Psoas muscle (tissue), 7 donors: ENCODE measurements at regions not wholly inside any gene's neighbourhood (a gene's known extent, or its start where the extent isn't known, plus 50 kb on each side); places are given as distances from the start of the nearest gene placed in this dataset.

Experiments used
- ATAC-seq, 4 donors: fragments of 200-7000 bp; cut with Tn5 transposase; one replicate each; pipeline ENCODE4 v1.9.1; 2020; ENCODE audit warnings: moderate library complexity in 3 of 4, mild to moderate bottlenecking in 2 of 4
- DNase-seq, 2 donors: peaks; one replicate each; pipeline ENCODE4 v3.0.0-alpha.2; 2020
- H3K27ac ChIP-seq: fragments of 200-600 bp; one replicate; pipeline ENCODE4 v1.8.0; 2022
- H3K27me3 ChIP-seq, 3 donors: fragments of 200-600 bp in 1 of 3; one replicate each; pipeline versions ENCODE4 v1.6.1 to v1.8.0; 2013 to 2022; ENCODE audit warnings: low read length in 2 of 3, mild to moderate bottlenecking in 2 of 3, moderate library complexity in 1 of 3; ENCODE audit not compliant: insufficient read depth in 3 of 3
- H3K36me3 ChIP-seq, 2 donors: fragments of 200-600 bp in 1 of 2; one replicate each; pipeline versions ENCODE4 v1.6.1 to v1.8.0; 2013 to 2022; ENCODE audit warnings: low read depth in 1 of 2, mild to moderate bottlenecking in 1 of 2, moderate library complexity in 1 of 2; ENCODE audit not compliant: insufficient read depth in 1 of 2
- H3K4me1 ChIP-seq: fragments of 200-600 bp; one replicate; pipeline ENCODE4 v1.8.0; 2022
- H3K4me3 ChIP-seq: fragments of 200-600 bp; one replicate; pipeline ENCODE4 v1.8.0; 2022; ENCODE audit warnings: mild to moderate bottlenecking
- H3K9me3 ChIP-seq: fragments of 200-600 bp; one replicate; pipeline ENCODE4 v1.8.0; 2022
- WGBS, 3 donors: extraction: QIAGEN DNeasy Blood & Tissue Kit; methylation state at CpG; one replicate each; pipeline versions ENCODE4 v1.1.6 to v1.1.7; 2013; 5-methylcytosine and 5-hydroxymethylcytosine counted together
- intact Hi-C, 2 donors: fragments of 100-400 bp; cut with DNase I; formaldehyde crosslinking; loops; one replicate each; pipeline versions ENCODE4 v1.11.0 to v1.14.2; 2022
- TF ChIP-seq, protein P1 (sequence below): fragments of 200-600 bp; IDR thresholded peaks from one replicate; pipeline ENCODE4 v1.8.0; 2022; ENCODE audit warnings: antibody characterized with exemption
- donor health status: healthy with polysubstance abuse.
- donor health status: DM: no; HTN: no; CAD: no; lungs with moderate emphysema.
- donor health status: Bipolar disorder and iron deficiency.
- donor health status: healthy.
- donor health status: DM: yes; HTN: yes; CAD: no.
- donor health status: DM: no; HTN: no; CAD: no.
- donor health status: DM: yes; HTN: yes; CAD: no.

- intact Hi-C loops, result no loop called here
- DNase-seq (no peak), ATAC-seq (no peak)
- WGBS, 3 donors, result 52 to 63% (median 56%) methylated on average over 5 of the region's 5 CpGs
- Histone ChIP-seq H3K27me3 (no peaks in the 10 kb centered on the region), H3K27ac (no peak overlapping the region), H3K4me1 (no peaks in the 10 kb centered on the region), H3K4me3 (no peak overlapping the region), H3K9me3 (no peaks in the 10 kb centered on the region), H3K36me3 (no peaks in the 10 kb centered on the region)
- TF ChIP-seq, protein P1, sequence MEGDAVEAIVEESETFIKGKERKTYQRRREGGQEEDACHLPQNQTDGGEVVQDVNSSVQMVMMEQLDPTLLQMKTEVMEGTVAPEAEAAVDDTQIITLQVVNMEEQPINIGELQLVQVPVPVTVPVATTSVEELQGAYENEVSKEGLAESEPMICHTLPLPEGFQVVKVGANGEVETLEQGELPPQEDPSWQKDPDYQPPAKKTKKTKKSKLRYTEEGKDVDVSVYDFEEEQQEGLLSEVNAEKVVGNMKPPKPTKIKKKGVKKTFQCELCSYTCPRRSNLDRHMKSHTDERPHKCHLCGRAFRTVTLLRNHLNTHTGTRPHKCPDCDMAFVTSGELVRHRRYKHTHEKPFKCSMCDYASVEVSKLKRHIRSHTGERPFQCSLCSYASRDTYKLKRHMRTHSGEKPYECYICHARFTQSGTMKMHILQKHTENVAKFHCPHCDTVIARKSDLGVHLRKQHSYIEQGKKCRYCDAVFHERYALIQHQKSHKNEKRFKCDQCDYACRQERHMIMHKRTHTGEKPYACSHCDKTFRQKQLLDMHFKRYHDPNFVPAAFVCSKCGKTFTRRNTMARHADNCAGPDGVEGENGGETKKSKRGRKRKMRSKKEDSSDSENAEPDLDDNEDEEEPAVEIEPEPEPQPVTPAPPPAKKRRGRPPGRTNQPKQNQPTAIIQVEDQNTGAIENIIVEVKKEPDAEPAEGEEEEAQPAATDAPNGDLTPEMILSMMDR, result no peak
These were observed 381.1 kb downstream of the IPO8 start for GRCh38 chr12:30314506-30315100.

DNA sequence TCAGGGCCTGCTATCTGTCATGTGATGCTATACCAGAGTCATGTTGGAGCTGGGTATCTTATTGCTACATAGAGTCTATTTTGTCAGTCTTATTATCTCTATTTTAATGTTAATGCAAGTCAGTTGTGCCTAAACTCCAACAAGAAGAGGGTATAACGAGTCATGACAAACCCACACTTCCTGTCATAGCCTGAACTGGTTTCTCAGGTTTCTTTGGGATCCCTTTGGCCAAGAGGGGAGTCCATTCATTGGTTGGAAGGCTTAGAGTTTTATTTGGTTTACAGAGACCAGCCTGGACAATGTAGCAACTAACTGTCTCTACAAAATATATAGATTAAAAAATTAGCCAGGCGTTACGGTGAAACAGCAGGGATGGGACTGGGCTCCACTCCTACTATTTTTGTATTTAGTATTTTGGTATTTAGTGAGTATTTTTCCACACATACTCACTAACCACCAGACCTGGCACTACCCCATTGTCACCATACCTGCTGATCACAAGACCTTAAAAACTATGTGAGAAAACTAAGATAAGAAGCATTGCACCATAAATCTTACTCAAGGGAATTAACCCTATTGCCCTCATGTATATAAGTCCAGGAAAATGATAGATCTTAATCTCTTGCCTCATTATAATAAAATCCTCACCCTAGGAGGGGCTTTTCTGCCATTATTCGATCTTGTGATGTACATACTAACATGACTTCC lies 387.5 kb downstream of the IPO8 start:
- intact Hi-C loops, result no loop called here
- no peak overlapping the region for H3K27ac ChIP-seq
- DNase-seq (no peak), ATAC-seq (no peak)
- 63 to 66% (median 65%) methylated on average over 4 of the region's 4 CpGs for WGBS, 3 donors
- no peaks in the 10 kb centered on the region for H3K4me1 ChIP-seq
- no peaks in the 10 kb centered on the region for H3K36me3 ChIP-seq
- H3K9me3 ChIP-seq, result no peaks in the 10 kb centered on the region
- TF ChIP-seq, protein P1, result no peak
- H3K4me3 ChIP-seq, result no peak overlapping the region
- no peaks in the 10 kb centered on the region for H3K27me3 ChIP-seq

- no peak overlapping the region for H3K4me3 ChIP-seq
- intact Hi-C loops, result no loop called here
- ATAC-seq, result no peak
- no peaks in the 10 kb centered on the region for H3K9me3 ChIP-seq
- H3K36me3 ChIP-seq, result no peaks in the 10 kb centered on the region
- no peaks in the 10 kb centered on the region for H3K27me3 ChIP-seq
- TF ChIP-seq, protein P1, result no peak
- no peaks in the 10 kb centered on the region for H3K4me1 ChIP-seq
- DNase-seq, result no peak
- H3K27ac ChIP-seq, result no peak overlapping the region
These were observed 391.1 kb downstream of the IPO8 start for GRCh38 chr12:30304528-30304927.

- no peak for DNase-seq
- H3K4me1 ChIP-seq, result no peaks in the 10 kb centered on the region
- ATAC-seq, result no peak
- H3K36me3 ChIP-seq, result no peaks in the 10 kb centered on the region
- intact Hi-C loops, result no loop called here
- WGBS, 3 donors, result 92 to 98% (median 94%) methylated on average over 2 of the region's 2 CpGs
- TF ChIP-seq, protein P1, result no peak
- no peak overlapping the region for H3K27ac ChIP-seq
- H3K9me3 ChIP-seq, result no peaks in the 10 kb centered on the region
- H3K27me3 ChIP-seq, result no peaks in the 10 kb centered on the region
- H3K4me3 ChIP-seq, result no peak overlapping the region
These were observed 394.4 kb downstream of the IPO8 start for GRCh38 chr12:30301291-30301690.

DNA sequence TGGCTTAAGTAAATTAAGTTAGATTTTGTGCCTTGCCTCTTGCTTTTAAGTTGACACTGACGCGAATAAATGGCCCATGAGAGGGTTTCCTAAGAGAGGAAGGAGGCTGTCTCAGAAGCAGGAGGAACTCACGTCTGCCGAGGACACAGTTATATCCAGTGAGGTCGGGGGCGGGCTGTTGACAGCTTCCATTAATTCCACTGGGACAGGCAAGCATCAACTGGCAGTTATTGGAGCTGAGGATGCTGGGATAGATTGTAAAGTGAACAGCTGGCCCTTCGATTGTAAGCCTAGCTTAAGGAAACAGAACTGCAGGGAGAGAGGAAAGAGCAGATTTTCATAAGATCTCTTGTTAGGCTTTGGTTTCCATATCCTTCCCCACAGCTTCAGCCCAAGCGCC lies 399.2 kb downstream of the IPO8 start:
- DNase-seq, result no peak
- Histone ChIP-seq H3K4me1 (no peaks in the 10 kb centered on the region), H3K27ac (no peak overlapping the region), H3K36me3 (no peaks in the 10 kb centered on the region), H3K4me3 (no peak overlapping the region), H3K27me3 (peaks cover 0 to 2% (median 0%) of the 10 kb centered on the region in 3 donors), H3K9me3 (no peaks in the 10 kb centered on the region)
- 21 to 32% (median 29%) methylated on average over 8 of the region's 8 CpGs for WGBS, 3 donors
- TF ChIP-seq, protein P1, result no peak
- no peak for ATAC-seq
- intact Hi-C loops, result no loop called here
